Loucy (cell line): ENCODE measurements at regions not wholly inside any gene's neighbourhood (a gene's known extent, or its start where the extent isn't known, plus 50 kb on each side); places are given as distances from the start of the nearest gene placed in this dataset.

Experiments
- EZH2phosphoT487 ChIP-seq: fragments of 200-600 bp; IDR thresholded peaks from 2 replicates; pipeline ENCODE4 v1.6.1; 2018; ENCODE audit warnings: antibody characterized with exemption, mild to moderate bottlenecking, moderate library complexity, borderline replicate concordance
- TF ChIP-seq, protein P1 (sequence below): fragments of 200-600 bp; sonication (generic); conservative IDR thresholded peaks from 2 replicates; pipeline ENCODE4 v1.5.1; 2014; ENCODE audit warnings: mild to moderate bottlenecking, antibody characterized with exemption, low read length

DNA sequence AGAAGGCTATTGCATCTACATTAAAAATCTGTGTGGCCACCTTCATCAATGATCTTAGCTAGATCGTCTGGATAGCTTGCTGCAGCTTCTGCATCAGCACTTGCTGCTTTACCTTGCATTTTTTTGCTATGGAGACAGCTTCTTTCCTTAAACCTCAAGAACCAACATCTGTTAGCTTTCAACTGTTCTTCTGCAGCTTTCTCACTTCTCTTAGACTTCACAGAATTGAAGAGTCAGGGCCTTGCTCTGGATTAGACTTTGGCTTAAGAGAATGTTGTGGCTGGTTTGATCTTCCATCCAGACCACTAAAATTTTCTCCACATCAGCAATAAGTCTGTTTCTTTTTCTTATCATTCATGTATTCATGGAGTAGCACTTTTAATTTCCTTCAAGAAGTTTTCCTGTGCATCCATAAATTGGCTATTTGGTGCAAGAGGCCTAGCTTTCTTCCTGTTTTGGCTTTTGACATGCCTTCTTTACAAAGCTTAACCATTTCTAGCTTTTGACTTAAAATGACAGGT is 54.4 kb upstream of the MAP4K4 start:
- TF ChIP-seq, protein P1, sequence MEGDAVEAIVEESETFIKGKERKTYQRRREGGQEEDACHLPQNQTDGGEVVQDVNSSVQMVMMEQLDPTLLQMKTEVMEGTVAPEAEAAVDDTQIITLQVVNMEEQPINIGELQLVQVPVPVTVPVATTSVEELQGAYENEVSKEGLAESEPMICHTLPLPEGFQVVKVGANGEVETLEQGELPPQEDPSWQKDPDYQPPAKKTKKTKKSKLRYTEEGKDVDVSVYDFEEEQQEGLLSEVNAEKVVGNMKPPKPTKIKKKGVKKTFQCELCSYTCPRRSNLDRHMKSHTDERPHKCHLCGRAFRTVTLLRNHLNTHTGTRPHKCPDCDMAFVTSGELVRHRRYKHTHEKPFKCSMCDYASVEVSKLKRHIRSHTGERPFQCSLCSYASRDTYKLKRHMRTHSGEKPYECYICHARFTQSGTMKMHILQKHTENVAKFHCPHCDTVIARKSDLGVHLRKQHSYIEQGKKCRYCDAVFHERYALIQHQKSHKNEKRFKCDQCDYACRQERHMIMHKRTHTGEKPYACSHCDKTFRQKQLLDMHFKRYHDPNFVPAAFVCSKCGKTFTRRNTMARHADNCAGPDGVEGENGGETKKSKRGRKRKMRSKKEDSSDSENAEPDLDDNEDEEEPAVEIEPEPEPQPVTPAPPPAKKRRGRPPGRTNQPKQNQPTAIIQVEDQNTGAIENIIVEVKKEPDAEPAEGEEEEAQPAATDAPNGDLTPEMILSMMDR: no peak
- no peak for TF ChIP-seq EZH2phosphoT487
